Left renal pelvis (tissue), 4 donors: ENCODE measurements at regions not wholly inside any gene's neighbourhood (a gene's known extent, or its start where the extent isn't known, plus 50 kb on each side); places are given as distances from the start of the nearest gene placed in this dataset.
"Not testable (repeated sequence)": the region's sequence is repeated elsewhere in the genome, so short reads cannot be mapped to it uniquely, and the experiment has no call there.

Experiments used
- DNase-seq, 4 donors: peaks; one replicate each; pipeline ENCODE4 v3.0.0-alpha.2; 2013; ENCODE audit warnings: low read depth in 4 of 4, low spot score in 3 of 4

GRCh38 chr1:181951213-181951612 is 110.3 kb downstream of the ZNF648 start:
- no peak for DNase-seq

- no peak for DNase-seq
Measured at GRCh38 chr1:181949500-181949899, 112.0 kb downstream of the ZNF648 start.

- no peak for DNase-seq
Measured at GRCh38 chr1:181948372-181948771, 113.1 kb downstream of the ZNF648 start.

GRCh38 chr1:181947441-181947840 is 114.1 kb downstream of the ZNF648 start:
- DNase-seq: no peak

GRCh38 chr1:181936768-181937581 is 124.5 kb downstream of the ZNF648 start:
- DNase-seq: peak; percentile 38 to 62 (median 46)

GRCh38 chr1:181936269-181936668 is 125.2 kb downstream of the ZNF648 start:
- no peak for DNase-seq

- no peak for DNase-seq
Measured at GRCh38 chr1:181931873-181932272, 129.6 kb downstream of the ZNF648 start.

GRCh38 chr1:181930187-181930586 is 131.3 kb downstream of the ZNF648 start:
- no peak for DNase-seq

GRCh38 chr1:181926697-181927096 is 134.8 kb downstream of the ZNF648 start:
- DNase-seq: no peak

- not testable (repeated sequence) for DNase-seq
Measured at GRCh38 chr1:181924034-181924433, 137.5 kb downstream of the ZNF648 start.

GRCh38 chr1:181919542-181919941 is 142.0 kb downstream of the ZNF648 start:
- DNase-seq: no peak

- DNase-seq: peak in 1 of 4 donors; percentile 9
Measured at GRCh38 chr1:181918880-181919525, 142.5 kb downstream of the ZNF648 start.

- DNase-seq: no peak
Measured at GRCh38 chr1:181911715-181912114, 149.8 kb downstream of the ZNF648 start.

- no peak for DNase-seq
Measured at GRCh38 chr1:181910905-181911304, 150.6 kb downstream of the ZNF648 start.

GRCh38 chr1:181909010-181909409 is 152.5 kb downstream of the ZNF648 start:
- DNase-seq: no peak

GRCh38 chr1:181906631-181907030 is 154.9 kb downstream of the ZNF648 start:
- DNase-seq: no peak

GRCh38 chr1:181905944-181906597 is 155.4 kb downstream of the ZNF648 start:
- DNase-seq: no peak

- no peak for DNase-seq
Measured at GRCh38 chr1:181898773-181899172, 162.7 kb downstream of the ZNF648 start.

- no peak for DNase-seq
Measured at GRCh38 chr1:181896824-181897223, 164.7 kb downstream of the ZNF648 start.

- DNase-seq: no peak
Measured at GRCh38 chr1:181894439-181894859, 167.1 kb downstream of the ZNF648 start.

GRCh38 chr1:181893937-181894336 is 167.6 kb downstream of the ZNF648 start:
- no peak for DNase-seq

GRCh38 chr1:181893150-181893549 is 168.4 kb downstream of the ZNF648 start:
- not testable (repeated sequence) for DNase-seq
